Type B pancreatic cell (in vitro differentiated cells): ENCODE measurements at regions not wholly inside any gene's neighbourhood (a gene's known extent, or its start where the extent isn't known, plus 50 kb on each side); places are given as distances from the start of the nearest gene placed in this dataset.

Experiments used
- DNase-seq: peaks from one replicate; pipeline ENCODE4 v3.0.0; 2021; ENCODE audit warnings: mixed read lengths; ENCODE audit not compliant: unreplicated experiment; ENCODE audit errors: extremely low spot score
- H3K27ac Mint-ChIP-seq: 2 replicates; pipeline ENCODE4 v1.8.0; 2021; ENCODE audit warnings: mild to moderate bottlenecking, mixed read lengths
- H3K27me3 Mint-ChIP-seq: 2 replicates; pipeline ENCODE4 v1.8.0; 2021; ENCODE audit warnings: mixed read lengths
- H3K36me3 Mint-ChIP-seq: 2 replicates; pipeline ENCODE4 v1.8.0; 2021; ENCODE audit warnings: mixed read lengths
- H3K4me1 Mint-ChIP-seq: one replicate; pipeline ENCODE4 v1.8.0; 2021; ENCODE audit warnings: mixed read lengths; ENCODE audit not compliant: unreplicated experiment
- H3K4me3 Mint-ChIP-seq: 2 replicates; pipeline ENCODE4 v1.8.0; 2021; ENCODE audit warnings: mild to moderate bottlenecking, mixed read lengths
- H3K9me3 Mint-ChIP-seq: 2 replicates; pipeline ENCODE4 v1.8.0; 2021; ENCODE audit warnings: mixed read lengths
- CTCF ChIP-seq: fragments of 200-600 bp; sonication (generic); conservative IDR thresholded peaks from 2 replicates; pipeline ENCODE4 v1.5.0; 2021; ENCODE audit warnings: antibody characterized with exemption, mild to moderate bottlenecking

GRCh38 chr3:182382112-182382857 is 411.0 kb upstream of the ATP11B start:
- no peak overlapping the region for H3K4me3 Mint-ChIP-seq
- H3K4me1 Mint-ChIP-seq = no peaks in the 10 kb centered on the region
- no peak for DNase-seq
- no peaks in the 10 kb centered on the region for H3K9me3 Mint-ChIP-seq
- peaks cover 3% of the 10 kb centered on the region for H3K36me3 Mint-ChIP-seq
- no peak for TF ChIP-seq CTCF
- no peak overlapping the region for H3K27ac Mint-ChIP-seq
- H3K27me3 Mint-ChIP-seq = no peaks in the 10 kb centered on the region

GRCh38 chr3:182384221-182384620 is 409.1 kb upstream of the ATP11B start:
- no peaks in the 10 kb centered on the region for H3K4me1 Mint-ChIP-seq
- no peaks in the 10 kb centered on the region for H3K9me3 Mint-ChIP-seq
- DNase-seq = no peak
- H3K27me3 Mint-ChIP-seq = no peaks in the 10 kb centered on the region
- no peak for TF ChIP-seq CTCF
- no peak overlapping the region for H3K4me3 Mint-ChIP-seq
- no peak overlapping the region for H3K27ac Mint-ChIP-seq
- peaks cover 7% of the 10 kb centered on the region for H3K36me3 Mint-ChIP-seq

- no peak overlapping the region for H3K4me3 Mint-ChIP-seq
- TF ChIP-seq CTCF = no peak
- H3K9me3 Mint-ChIP-seq = no peaks in the 10 kb centered on the region
- H3K4me1 Mint-ChIP-seq = no peaks in the 10 kb centered on the region
- H3K27me3 Mint-ChIP-seq = no peaks in the 10 kb centered on the region
- no peak overlapping the region for H3K27ac Mint-ChIP-seq
- peaks cover 7% of the 10 kb centered on the region for H3K36me3 Mint-ChIP-seq
- no peak for DNase-seq
Observed at GRCh38 chr3:182385356-182385755, 407.9 kb upstream of the ATP11B start.

GRCh38 chr3:182388506-182388905 is 404.8 kb upstream of the ATP11B start:
- peak overlapping the region; percentile 74 for H3K27ac Mint-ChIP-seq
- TF ChIP-seq CTCF = no peak
- H3K4me1 Mint-ChIP-seq = no peaks in the 10 kb centered on the region
- H3K4me3 Mint-ChIP-seq = no peak overlapping the region
- H3K27me3 Mint-ChIP-seq = no peaks in the 10 kb centered on the region
- peaks cover 7% of the 10 kb centered on the region for H3K36me3 Mint-ChIP-seq
- DNase-seq = no peak
- no peaks in the 10 kb centered on the region for H3K9me3 Mint-ChIP-seq

GRCh38 chr3:182389071-182389815 is 404.1 kb upstream of the ATP11B start:
- no peak overlapping the region for H3K4me3 Mint-ChIP-seq
- TF ChIP-seq CTCF = no peak

More at GRCh38 chr3:182389071-182389815, 404.1 kb upstream of the ATP11B start:
- Mint-ChIP-seq H3K27ac (peak overlapping the region; percentile 74), H3K36me3 (peaks cover 3% of the 10 kb centered on the region), H3K27me3 (no peaks in the 10 kb centered on the region), H3K4me1 (no peaks in the 10 kb centered on the region), H3K9me3 (no peaks in the 10 kb centered on the region)
- DNase-seq = no peak
